H54 (cell line): ENCODE measurements at regions not wholly inside any gene's neighbourhood (a gene's known extent, or its start where the extent isn't known, plus 50 kb on each side); places are given as distances from the start of the nearest gene placed in this dataset.

Source experiments
- DNase-seq: peaks from one replicate; pipeline ENCODE4 v3.0.0; 2011; ENCODE audit warnings: low spot score, mixed read lengths; ENCODE audit not compliant: insufficient read length
- FAIRE-seq: peaks from 3 replicates; lab custom pipeline; 2011; peaks lifted over from hg19 to GRCh38; lab: Jason Lieb, UNC
- POLR2A ChIP-seq: IDR thresholded peaks from 2 replicates; pipeline ENCODE4 v1.6.1; 2011; ENCODE audit warnings: low read depth, mild to moderate bottlenecking, low read length

- TF ChIP-seq POLR2A = no peak
- FAIRE-seq (no peak), DNase-seq (no peak)
Measured at GRCh38 chr12:30840715-30841114, 85.8 kb upstream of the TSPAN11 start.

DNA sequence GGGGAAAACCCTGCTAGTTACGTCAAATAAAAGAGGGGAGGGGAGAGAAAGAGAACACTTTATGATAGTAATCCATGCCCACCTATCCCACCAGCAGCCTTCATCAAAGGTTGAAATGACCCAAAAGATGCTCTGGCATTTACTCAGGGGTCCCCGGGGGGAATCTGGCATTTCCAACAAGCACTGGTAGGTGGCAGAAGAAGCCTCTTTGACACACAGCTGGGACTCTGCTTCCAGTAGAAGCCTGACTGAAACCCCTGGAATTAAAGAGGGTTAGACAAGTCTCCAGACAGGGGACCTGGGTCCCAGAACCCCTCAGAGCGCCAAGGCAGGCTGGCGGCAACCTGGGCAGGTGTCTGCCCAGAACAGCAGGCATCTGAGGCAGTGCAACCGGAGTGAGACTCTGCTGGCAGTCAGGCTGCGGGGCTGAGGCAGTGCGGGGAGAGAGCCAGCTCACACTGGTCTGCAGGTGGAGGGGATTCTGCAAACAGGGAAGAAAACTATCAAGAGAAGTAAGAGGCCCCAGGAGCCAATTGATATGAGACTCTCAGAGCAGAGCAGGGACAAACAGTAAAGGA lies 85.0 kb upstream of the CAPRIN2 start:
- DNase-seq (no peak), FAIRE-seq (no peak)
- no peak for TF ChIP-seq POLR2A

GRCh38 chr12:30837595-30837994 lies 82.8 kb upstream of the CAPRIN2 start:
- FAIRE-seq (no peak), DNase-seq (no peak)
- no peak for TF ChIP-seq POLR2A

GRCh38 chr12:30836656-30837445 lies 82.1 kb upstream of the CAPRIN2 start:
- DNase-seq (no peak), FAIRE-seq (no peak)
- no peak for TF ChIP-seq POLR2A

DNA sequence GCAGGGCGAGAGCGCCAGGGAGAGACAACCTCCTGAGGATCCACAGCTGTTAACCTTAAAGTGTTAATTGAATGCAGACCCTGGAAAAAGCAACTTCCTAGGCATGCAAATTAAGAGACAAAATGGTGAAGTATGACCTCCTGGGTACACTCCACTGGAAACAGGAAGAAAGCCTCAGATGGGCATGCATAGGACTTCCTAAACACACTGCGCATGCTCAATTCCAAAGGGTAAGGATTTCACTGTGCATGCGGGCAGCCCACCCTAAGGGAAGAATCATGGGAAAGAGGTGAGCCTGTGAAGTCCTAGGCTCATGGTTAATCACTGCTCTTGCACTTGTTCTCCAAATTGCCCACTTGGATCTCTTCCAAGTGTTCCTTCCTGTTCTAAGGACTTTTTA lies 80.5 kb upstream of the CAPRIN2 start:
- no peak for TF ChIP-seq POLR2A
- DNase-seq = no peak
- FAIRE-seq = no peak

DNA sequence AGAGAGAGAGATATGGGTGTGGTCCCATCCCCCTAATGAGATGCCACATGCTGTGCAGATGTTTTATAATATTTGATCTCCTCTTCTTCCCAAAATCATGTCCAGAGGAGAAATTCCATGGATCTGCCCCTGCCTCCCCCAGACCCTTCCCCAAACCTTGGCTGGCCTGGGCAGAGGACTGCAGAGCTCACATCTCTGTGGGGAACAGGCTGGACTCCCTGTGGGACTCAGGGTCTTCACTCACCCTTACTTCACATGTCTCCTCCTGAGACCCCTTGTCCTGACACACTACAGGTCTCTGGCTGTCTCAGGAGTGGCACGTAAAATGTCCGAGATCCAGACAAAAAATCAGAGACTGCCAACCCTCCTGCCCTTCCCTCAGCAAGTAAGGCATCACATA lies 76.0 kb upstream of the CAPRIN2 start:
- TF ChIP-seq POLR2A = no peak
- DNase-seq (no peak), FAIRE-seq (no peak)

GRCh38 chr12:30829876-30830275 lies 75.1 kb upstream of the CAPRIN2 start:
- no peak for TF ChIP-seq POLR2A
- no peak for FAIRE-seq
- no peak for DNase-seq

DNA sequence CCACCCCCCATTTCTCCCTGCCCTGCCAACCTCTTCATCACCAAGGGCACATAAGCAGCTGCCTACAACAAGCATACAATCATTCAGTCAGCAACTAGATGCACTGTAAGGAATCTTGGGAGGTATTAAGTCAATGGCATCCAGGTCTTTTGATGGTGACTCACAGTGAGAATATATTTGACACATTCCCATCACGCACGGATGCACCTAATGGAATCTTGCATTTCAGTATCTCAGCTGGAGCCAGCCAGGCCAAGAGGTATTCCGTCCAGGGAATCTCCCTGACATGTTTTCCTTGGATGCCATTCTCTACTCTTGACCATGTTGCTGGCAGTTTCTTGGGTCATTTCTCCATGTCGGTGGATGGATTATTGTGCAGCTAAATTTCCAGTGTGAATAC lies 73.9 kb upstream of the CAPRIN2 start:
- no peak for DNase-seq
- no peak for TF ChIP-seq POLR2A
- no peak for FAIRE-seq

- DNase-seq = no peak
- no peak for TF ChIP-seq POLR2A
- FAIRE-seq = no peak
Measured at GRCh38 chr12:30827101-30828066, 72.6 kb upstream of the CAPRIN2 start.

- DNase-seq (no peak), FAIRE-seq (no peak)
- TF ChIP-seq POLR2A = no peak
Measured at GRCh38 chr12:30826276-30826675, 71.5 kb upstream of the CAPRIN2 start.

DNA sequence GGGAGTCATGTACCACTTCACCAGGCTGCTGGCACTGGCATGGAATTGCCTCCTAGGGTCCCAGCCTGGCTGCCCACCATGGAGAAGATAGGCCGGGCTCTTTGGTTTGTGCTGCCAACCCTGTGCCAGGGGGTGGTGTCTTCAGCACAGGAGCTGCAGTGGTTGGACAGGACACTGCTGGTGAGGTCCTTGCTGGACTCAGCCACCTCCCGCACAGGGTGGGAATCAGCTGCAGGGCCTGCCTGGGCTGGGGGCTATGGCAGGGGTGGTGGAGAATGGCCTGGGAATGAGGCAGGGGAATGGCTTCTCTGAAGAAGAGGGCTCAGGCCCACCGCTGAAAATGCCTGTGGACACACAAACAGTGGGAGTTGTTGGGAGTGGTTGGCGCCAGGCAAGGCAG lies 70.6 kb upstream of the CAPRIN2 start:
- FAIRE-seq (no peak), DNase-seq (no peak)
- no peak for TF ChIP-seq POLR2A

DNA sequence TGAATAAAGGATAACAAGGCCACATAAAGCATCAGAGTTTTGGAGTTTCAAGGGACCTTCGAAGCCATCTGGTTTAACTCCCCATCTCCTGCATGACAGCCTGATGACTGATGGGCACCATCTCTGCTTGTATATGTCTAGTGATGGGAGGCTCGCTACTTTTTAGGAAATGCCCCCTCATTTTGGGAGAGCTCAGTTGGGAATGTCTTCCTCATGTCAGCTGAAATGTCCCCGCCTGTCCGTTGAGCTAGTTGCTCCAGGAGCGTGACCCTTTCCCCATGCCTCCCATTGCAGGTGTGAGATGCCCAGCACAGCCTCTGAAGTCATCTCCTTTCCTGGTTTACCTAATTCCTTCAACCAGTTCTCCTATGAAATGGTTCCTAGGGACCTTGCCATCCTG lies 69.6 kb upstream of the CAPRIN2 start:
- no peak for DNase-seq
- TF ChIP-seq POLR2A = no peak
- no peak for FAIRE-seq

- FAIRE-seq = no peak
- TF ChIP-seq POLR2A = no peak
- DNase-seq = no peak
Measured at GRCh38 chr12:30823764-30824163, 69.0 kb upstream of the CAPRIN2 start.

GRCh38 chr12:30823156-30823699 lies 68.5 kb upstream of the CAPRIN2 start:
- DNase-seq = no peak
- no peak for FAIRE-seq
- no peak for TF ChIP-seq POLR2A
